Neural progenitor cell (in vitro differentiated cells): ENCODE measurements at regions not wholly inside any gene's neighbourhood (a gene's known extent, or its start where the extent isn't known, plus 50 kb on each side); places are given as distances from the start of the nearest gene placed in this dataset.

Source experiments
- CTCF ChIP-seq: fragments of 200-600 bp; sonication (generic); IDR thresholded peaks from 2 replicates; pipeline ENCODE4 v1.5.1; 2017; ENCODE audit warnings: antibody characterized with exemption, mild to moderate bottlenecking
- EZH2 ChIP-seq: fragments of 200-600 bp; sonication (generic); IDR thresholded peaks from 2 replicates; pipeline ENCODE4 v1.6.1; 2017; ENCODE audit warnings: antibody characterized with exemption, mild to moderate bottlenecking, moderate library complexity

- TF ChIP-seq CTCF (no peak), EZH2 (no peak)
These were observed 260.3 kb upstream of the MINDY3 start for GRCh38 chr10:16120563-16120962.
